ENCODE measurements at regions not wholly inside any gene's neighbourhood (a gene's known extent, or its start where the extent isn't known, plus 50 kb on each side); places are given as distances from the start of the nearest gene placed in this dataset.

DNA sequence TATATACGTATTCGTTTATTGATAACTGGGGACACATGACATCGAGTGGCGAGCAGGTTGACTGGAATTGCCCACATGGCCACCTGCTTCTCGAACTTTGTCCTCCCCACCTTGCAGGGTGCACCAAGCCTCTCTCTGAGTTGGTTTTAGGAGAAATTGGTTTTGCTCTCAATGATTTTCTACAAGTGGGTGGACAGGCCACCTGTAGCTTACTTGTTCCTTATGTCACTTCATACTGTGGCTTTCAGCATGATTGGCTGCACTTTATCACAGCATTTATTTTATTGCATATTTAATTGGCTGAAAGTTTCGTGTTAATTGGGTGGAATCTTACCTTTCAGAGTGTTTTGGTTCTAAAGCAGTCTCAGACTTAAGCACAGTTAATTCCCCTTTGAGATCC lies 215.6 kb upstream of the SHH start:
- ATAC-seq (no peak), DNase-seq (ENCODE audit: low spot score) (no peak), FAIRE-seq (no peak)
- Histone ChIP-seq H3K27ac (ENCODE audit: extremely low read length, insufficient read depth, low read length) (no peak overlapping the region), H3K4me3 (replicated peaks in 1 of 3; ENCODE audit: insufficient read depth in 1 of 3, low read depth in 2 of 3, low read length in 3 of 3) (no peak overlapping the region), H3K36me3 (replicated peaks in 1 of 2; ENCODE audit: control insufficient read depth in 1 of 2, insufficient read depth in 2 of 2, low read length in 2 of 2) (no peaks in the 10 kb centered on the region), H3K9ac (ENCODE audit: insufficient read depth, low read depth, low read length) (no peak overlapping the region), H3K9me3 (ENCODE audit: low read length) (peaks cover 2% of the 10 kb centered on the region), H3K79me2 (ENCODE audit: insufficient read depth, low read length) (no peaks in the 10 kb centered on the region), H4K20me1 (ENCODE audit: insufficient read depth, low read length) (no peaks in the 10 kb centered on the region), H2AFZ (ENCODE audit: low read length) (no peak overlapping the region), H3K4me1 (ENCODE audit: insufficient read depth, low read length) (no peaks in the 10 kb centered on the region), H3K27me3 (ENCODE audit: control insufficient read depth in 1 of 2, insufficient read depth in 2 of 2, low read length in 2 of 2) (peaks cover 6 to 55% of the 10 kb centered on the region in 2 experiments; a peak in 3 of 5 replicates), H3K4me2 (ENCODE audit: low read depth, low read length) (no peak overlapping the region)
- no TSS peak for BruUV-seq (replicated peaks)
- TF ChIP-seq ZBTB3 (CRISPR knock-in tag; IDR thresholded peaks at IDR 0.05; ENCODE audit: borderline replicate concordance, low read depth): no peak
- no peak for TF ChIP-seq HMG20B (CRISPR knock-in tag; conservative IDR thresholded peaks at IDR 0.05)
- TF ChIP-seq REL (CRISPR knock-in tag; conservative IDR thresholded peaks at IDR 0.05): no peak
- TF ChIP-seq, protein P1, sequence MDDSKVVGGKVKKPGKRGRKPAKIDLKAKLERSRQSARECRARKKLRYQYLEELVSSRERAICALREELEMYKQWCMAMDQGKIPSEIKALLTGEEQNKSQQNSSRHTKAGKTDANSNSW (CRISPR knock-in tag; IDR thresholded peaks at IDR 0.05; ENCODE audit: borderline replicate concordance): no peak
- TF ChIP-seq, protein P2, sequence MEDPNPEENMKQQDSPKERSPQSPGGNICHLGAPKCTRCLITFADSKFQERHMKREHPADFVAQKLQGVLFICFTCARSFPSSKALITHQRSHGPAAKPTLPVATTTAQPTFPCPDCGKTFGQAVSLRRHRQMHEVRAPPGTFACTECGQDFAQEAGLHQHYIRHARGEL (CRISPR knock-in tag; IDR thresholded peaks at IDR 0.05): no peak
- no peak for TF ChIP-seq RAD51 (IDR thresholded peaks at IDR 0.05; ENCODE audit: borderline replicate concordance)
- TF ChIP-seq ATAD3A (CRISPR knock-in tag; IDR thresholded peaks at IDR 0.05): no peak
- no peak for TF ChIP-seq REPIN1 (CRISPR knock-in tag; IDR thresholded peaks at IDR 0.05; ENCODE audit: borderline replicate concordance, low read depth)
- no peak for TF ChIP-seq NR3C1 (CRISPR knock-in tag; IDR thresholded peaks at IDR 0.05)
- TF ChIP-seq SIN3A (IDR thresholded peaks at IDR 0.05; ENCODE audit: borderline replicate concordance, low read depth, low read length): no peak
- TF ChIP-seq CCDC6 (CRISPR knock-in tag; IDR thresholded peaks at IDR 0.05): no peak
- no peak for TF ChIP-seq SNAPC2 (CRISPR knock-in tag; IDR thresholded peaks at IDR 0.05)
- TF ChIP-seq SIX4 (CRISPR knock-in tag; IDR thresholded peaks at IDR 0.05): no peak
- no peak for TF ChIP-seq ZNF34 (CRISPR knock-in tag; IDR thresholded peaks at IDR 0.05; ENCODE audit: borderline replicate concordance)
- TF ChIP-seq, protein P3, sequence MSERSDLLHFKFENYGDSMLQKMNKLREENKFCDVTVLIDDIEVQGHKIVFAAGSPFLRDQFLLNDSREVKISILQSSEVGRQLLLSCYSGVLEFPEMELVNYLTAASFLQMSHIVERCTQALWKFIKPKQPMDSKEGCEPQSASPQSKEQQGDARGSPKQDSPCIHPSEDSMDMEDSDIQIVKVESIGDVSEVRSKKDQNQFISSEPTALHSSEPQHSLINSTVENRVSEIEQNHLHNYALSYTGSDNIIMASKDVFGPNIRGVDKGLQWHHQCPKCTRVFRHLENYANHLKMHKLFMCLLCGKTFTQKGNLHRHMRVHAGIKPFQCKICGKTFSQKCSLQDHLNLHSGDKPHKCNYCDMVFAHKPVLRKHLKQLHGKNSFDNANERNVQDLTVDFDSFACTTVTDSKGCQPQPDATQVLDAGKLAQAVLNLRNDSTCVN (CRISPR knock-in tag; IDR thresholded peaks at IDR 0.05; ENCODE audit: borderline replicate concordance): no peak
- no peak for TF ChIP-seq THAP11 (CRISPR knock-in tag; IDR thresholded peaks at IDR 0.05)
- TF ChIP-seq EZH2 (conservative IDR thresholded peaks at IDR 0.05; ENCODE audit: low read depth, low read length): no peak
- in situ Hi-C loops (cut with HindIII; ENCODE audit: extremely low pct_ligation_motif_present, low pct_unique_long_range_greater_than_20kb): no loop called here
- ChIA-PET CTCF (ENCODE audit: low intra/inter-chr PET ratio, low total read pairs) (no interaction called here), POLR2A (no interaction called here)
- intact Hi-C loops (cut with micrococcal nuclease; ENCODE audit: unreplicated experiment): no loop called here
- WGBS (ENCODE audit: low lambda C conversion rate): 35% methylated on average over 6 of the region's 6 CpGs

Data from HepG2 (cell line).